SU-DHL-6 (cell line): ENCODE measurements at regions not wholly inside any gene's neighbourhood (a gene's known extent, or its start where the extent isn't known, plus 50 kb on each side); places are given as distances from the start of the nearest gene placed in this dataset.

Experiments
- EZH2phosphoT487 ChIP-seq: fragments of 200-600 bp; sonication (generic), shearing (Covaris generic); conservative IDR thresholded peaks from 2 replicates; pipeline ENCODE4 v1.6.1; 2018; ENCODE audit warnings: mild to moderate bottlenecking, antibody characterized with exemption, low read length, moderate library complexity, mixed read lengths
- TF ChIP-seq, protein P1 (sequence below): fragments of 200-600 bp; sonication (generic); IDR thresholded peaks from one replicate; pipeline ENCODE4 v1.5.1; 2017; ENCODE audit warnings: antibody characterized with exemption, mild to moderate bottlenecking, low read length, moderate library complexity; ENCODE audit not compliant: insufficient read depth, poor library complexity, severe bottlenecking

DNA sequence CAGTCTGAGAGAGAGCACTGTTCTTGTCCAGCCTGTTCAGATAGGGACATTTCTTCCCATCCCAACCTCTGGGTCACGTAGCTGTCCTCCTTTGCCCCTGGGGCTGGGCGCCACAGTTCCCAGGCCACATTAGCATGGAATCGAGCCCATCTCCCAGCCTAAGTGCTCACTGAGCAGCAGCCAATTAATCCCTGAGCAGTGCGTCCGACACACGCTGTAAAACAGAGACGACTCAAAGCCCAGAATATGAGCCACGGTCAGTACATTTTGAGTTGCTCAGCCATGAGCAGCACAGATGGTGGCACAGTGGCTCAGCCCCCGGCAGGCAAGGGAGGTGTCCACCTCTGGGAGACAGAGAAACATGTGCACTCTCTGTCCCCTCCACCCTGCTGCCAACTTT, 267.4 kb downstream of the NPHP4 start:
- TF ChIP-seq, protein P1, sequence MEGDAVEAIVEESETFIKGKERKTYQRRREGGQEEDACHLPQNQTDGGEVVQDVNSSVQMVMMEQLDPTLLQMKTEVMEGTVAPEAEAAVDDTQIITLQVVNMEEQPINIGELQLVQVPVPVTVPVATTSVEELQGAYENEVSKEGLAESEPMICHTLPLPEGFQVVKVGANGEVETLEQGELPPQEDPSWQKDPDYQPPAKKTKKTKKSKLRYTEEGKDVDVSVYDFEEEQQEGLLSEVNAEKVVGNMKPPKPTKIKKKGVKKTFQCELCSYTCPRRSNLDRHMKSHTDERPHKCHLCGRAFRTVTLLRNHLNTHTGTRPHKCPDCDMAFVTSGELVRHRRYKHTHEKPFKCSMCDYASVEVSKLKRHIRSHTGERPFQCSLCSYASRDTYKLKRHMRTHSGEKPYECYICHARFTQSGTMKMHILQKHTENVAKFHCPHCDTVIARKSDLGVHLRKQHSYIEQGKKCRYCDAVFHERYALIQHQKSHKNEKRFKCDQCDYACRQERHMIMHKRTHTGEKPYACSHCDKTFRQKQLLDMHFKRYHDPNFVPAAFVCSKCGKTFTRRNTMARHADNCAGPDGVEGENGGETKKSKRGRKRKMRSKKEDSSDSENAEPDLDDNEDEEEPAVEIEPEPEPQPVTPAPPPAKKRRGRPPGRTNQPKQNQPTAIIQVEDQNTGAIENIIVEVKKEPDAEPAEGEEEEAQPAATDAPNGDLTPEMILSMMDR = no peak
- TF ChIP-seq EZH2phosphoT487 = no peak
